Progenitor cell of endocrine pancreas (in vitro differentiated cells): ENCODE measurements at regions not wholly inside any gene's neighbourhood (a gene's known extent, or its start where the extent isn't known, plus 50 kb on each side); places are given as distances from the start of the nearest gene placed in this dataset.

Experiments used
- DNase-seq: peaks from one replicate; pipeline ENCODE4 v3.0.0; 2021; ENCODE audit warnings: low spot score; ENCODE audit not compliant: unreplicated experiment
- H3K27ac Mint-ChIP-seq: 2 replicates; pipeline ENCODE4 v1.8.0; 2021; ENCODE audit warnings: mild to moderate bottlenecking, moderate library complexity, mixed read lengths
- H3K27me3 Mint-ChIP-seq: 2 replicates; pipeline ENCODE4 v1.8.0; 2021; ENCODE audit warnings: mixed read lengths
- H3K36me3 Mint-ChIP-seq: 2 replicates; pipeline ENCODE4 v1.8.0; 2022; ENCODE audit warnings: mixed read lengths; ENCODE audit not compliant: insufficient read depth
- H3K4me1 Mint-ChIP-seq: 2 replicates; pipeline ENCODE4 v1.8.0; 2021; ENCODE audit warnings: low read depth, mixed read lengths
- H3K4me3 Mint-ChIP-seq: 2 replicates; pipeline ENCODE4 v1.8.0; 2021; ENCODE audit warnings: low read depth, mild to moderate bottlenecking, moderate library complexity, mixed read lengths
- H3K9me3 Mint-ChIP-seq: 2 replicates; pipeline ENCODE4 v1.8.0; 2021; ENCODE audit warnings: low read depth, mixed read lengths
- TF ChIP-seq, protein P1 (sequence below): fragments of 200-600 bp; sonication (generic); IDR thresholded peaks from one replicate; pipeline ENCODE4 v1.5.0; 2021; ENCODE audit warnings: antibody characterized with exemption, mild to moderate bottlenecking; ENCODE audit not compliant: unreplicated experiment

DNA sequence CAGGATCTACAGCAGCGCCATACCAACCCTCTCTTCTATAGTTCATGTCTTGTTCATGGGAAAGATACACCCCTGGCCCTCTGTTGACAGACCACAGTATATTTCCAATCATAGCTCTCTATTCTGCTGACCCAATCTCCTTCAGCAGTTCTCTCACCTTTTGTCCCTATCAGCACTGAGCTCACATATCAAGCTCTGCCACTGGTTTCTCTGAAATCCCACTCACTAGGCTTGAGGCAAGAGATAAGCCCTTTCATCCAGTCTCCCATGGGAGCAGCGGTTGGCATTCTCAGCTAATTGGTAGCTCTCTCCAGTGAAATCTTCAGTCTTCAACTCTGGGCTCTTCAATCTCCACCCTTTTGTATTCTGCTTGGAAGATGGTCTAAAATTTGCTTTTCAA, 313.4 kb downstream of the GJA1 start:
- TF ChIP-seq, protein P1, sequence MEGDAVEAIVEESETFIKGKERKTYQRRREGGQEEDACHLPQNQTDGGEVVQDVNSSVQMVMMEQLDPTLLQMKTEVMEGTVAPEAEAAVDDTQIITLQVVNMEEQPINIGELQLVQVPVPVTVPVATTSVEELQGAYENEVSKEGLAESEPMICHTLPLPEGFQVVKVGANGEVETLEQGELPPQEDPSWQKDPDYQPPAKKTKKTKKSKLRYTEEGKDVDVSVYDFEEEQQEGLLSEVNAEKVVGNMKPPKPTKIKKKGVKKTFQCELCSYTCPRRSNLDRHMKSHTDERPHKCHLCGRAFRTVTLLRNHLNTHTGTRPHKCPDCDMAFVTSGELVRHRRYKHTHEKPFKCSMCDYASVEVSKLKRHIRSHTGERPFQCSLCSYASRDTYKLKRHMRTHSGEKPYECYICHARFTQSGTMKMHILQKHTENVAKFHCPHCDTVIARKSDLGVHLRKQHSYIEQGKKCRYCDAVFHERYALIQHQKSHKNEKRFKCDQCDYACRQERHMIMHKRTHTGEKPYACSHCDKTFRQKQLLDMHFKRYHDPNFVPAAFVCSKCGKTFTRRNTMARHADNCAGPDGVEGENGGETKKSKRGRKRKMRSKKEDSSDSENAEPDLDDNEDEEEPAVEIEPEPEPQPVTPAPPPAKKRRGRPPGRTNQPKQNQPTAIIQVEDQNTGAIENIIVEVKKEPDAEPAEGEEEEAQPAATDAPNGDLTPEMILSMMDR, result no peak
- no peak for DNase-seq
- Mint-ChIP-seq H3K27ac (no peak overlapping the region), H3K9me3 (no peaks in the 10 kb centered on the region), H3K4me3 (no peak overlapping the region), H3K27me3 (no peaks in the 10 kb centered on the region), H3K36me3 (no peaks in the 10 kb centered on the region), H3K4me1 (no peaks in the 10 kb centered on the region)

DNA sequence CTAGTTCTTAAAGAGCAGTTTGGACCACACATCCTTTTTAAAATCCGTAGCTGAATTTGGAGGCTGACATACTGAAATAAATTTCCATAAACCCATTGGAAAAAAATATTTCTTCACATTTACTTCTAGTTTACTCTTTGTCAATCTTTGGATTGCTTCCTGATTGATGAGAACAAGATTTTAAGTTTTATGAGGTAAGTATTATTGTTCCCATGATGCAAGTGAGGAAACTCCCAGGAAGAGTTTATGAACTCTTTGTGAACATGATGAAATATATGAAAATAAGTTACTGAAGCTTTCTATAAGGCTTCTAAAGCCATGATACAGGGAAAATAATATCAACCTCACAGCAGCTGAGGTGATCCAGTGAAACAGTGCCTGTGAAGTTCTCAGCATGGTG, 320.0 kb downstream of the GJA1 start:
- no peaks in the 10 kb centered on the region for H3K4me1 Mint-ChIP-seq
- H3K9me3 Mint-ChIP-seq, result no peaks in the 10 kb centered on the region
- H3K36me3 Mint-ChIP-seq, result no peaks in the 10 kb centered on the region
- TF ChIP-seq, protein P1, result no peak
- no peak overlapping the region for H3K27ac Mint-ChIP-seq
- no peaks in the 10 kb centered on the region for H3K27me3 Mint-ChIP-seq
- no peak overlapping the region for H3K4me3 Mint-ChIP-seq
- no peak for DNase-seq

DNA sequence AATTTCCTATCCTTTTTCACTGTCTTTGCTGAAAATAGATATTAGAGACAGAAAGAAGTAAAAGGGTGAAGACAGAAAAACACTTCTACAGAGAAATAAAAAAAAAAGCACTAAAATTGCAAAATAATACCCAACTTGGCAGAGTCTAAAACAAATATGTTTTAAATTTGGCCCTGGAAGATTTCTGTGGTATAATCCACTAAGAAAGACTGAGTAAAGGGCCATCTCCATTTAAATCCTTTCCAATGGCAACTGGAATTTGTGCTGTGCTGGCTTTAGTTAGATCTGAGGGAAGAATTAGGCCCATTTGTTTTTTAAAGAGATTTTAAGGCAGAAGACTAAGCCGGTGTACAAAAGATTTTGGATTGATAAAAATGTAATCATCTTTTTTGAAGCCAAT, 321.2 kb downstream of the GJA1 start:
- Mint-ChIP-seq H3K9me3 (peaks cover 2% of the 10 kb centered on the region), H3K27ac (no peak overlapping the region), H3K4me3 (no peak overlapping the region), H3K36me3 (no peaks in the 10 kb centered on the region), H3K27me3 (no peaks in the 10 kb centered on the region), H3K4me1 (no peaks in the 10 kb centered on the region)
- no peak for DNase-seq
- TF ChIP-seq, protein P1, result no peak

DNA sequence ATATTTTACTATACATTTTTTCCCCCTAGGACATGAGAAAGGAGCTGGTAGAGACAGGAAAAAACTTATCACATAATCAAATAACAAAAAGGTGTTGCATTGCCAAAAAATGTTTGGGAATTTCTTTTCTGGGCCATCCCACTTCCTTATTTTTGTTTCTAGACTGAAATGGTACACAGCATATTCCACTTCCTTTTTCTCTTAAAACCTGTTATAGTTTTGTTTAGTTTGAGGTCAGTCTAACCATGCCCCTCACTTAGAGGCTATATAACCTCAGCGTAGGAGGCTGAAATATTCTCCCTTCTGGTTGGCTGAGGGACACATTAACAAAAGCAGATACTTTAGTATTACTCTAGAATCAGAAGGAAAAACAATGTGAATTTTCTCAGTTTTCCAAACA, 323.9 kb downstream of the GJA1 start:
- Mint-ChIP-seq H3K4me1 (no peaks in the 10 kb centered on the region), H3K36me3 (no peaks in the 10 kb centered on the region), H3K27ac (no peak overlapping the region), H3K4me3 (no peak overlapping the region), H3K27me3 (no peaks in the 10 kb centered on the region), H3K9me3 (peaks cover 7% of the 10 kb centered on the region)
- no peak for DNase-seq
- TF ChIP-seq, protein P1, result no peak

DNA sequence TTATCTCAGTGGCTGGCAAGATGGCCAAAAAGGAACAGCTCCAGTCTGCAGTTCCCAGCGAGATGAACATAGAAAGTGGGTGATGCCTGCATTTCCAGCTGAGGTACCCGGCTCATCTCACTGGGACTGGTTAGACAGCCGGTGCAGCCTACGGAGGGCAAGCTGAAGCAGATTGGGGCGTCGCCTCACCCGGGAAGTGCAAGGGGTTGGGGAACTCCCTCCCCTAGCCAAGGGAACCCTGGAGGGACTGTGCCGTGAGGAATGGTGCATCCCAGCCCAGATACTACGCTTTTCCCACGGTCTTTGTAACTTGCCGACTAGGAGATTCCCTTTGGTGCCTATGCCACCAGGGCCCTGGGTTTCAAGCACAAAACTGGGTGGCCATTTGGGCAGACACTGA, 324.7 kb downstream of the GJA1 start:
- Mint-ChIP-seq H3K27me3 (no peaks in the 10 kb centered on the region), H3K4me3 (no peak overlapping the region), H3K36me3 (no peaks in the 10 kb centered on the region), H3K4me1 (no peaks in the 10 kb centered on the region), H3K9me3 (peaks cover 7% of the 10 kb centered on the region), H3K27ac (no peak overlapping the region)
- TF ChIP-seq, protein P1, result no peak
- no peak for DNase-seq

DNA sequence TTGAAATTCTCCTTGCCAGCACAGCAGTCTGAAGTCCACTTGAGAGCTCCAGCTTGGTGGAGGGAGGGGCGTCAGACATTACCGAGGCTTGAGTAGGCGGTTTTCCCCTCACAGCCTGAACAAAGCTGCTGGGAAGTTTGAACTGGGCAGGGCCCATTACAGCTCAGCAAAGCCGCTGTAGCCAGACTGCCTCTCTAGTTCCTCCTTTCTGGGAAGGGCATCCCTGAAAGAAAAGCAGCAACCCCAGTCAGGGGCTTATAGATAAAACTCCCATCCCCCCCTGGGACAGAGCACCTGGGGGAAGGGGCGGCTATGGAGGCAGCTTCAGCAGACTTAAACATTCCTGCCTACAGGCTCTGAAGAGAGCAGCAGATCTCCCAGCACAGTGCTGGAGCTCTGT, 325.3 kb downstream of the GJA1 start:
- Mint-ChIP-seq H3K4me3 (no peak overlapping the region), H3K27ac (no peak overlapping the region), H3K9me3 (peaks cover 7% of the 10 kb centered on the region), H3K27me3 (no peaks in the 10 kb centered on the region), H3K4me1 (no peaks in the 10 kb centered on the region), H3K36me3 (no peaks in the 10 kb centered on the region)
- no peak for DNase-seq
- TF ChIP-seq, protein P1, result no peak
